DND-41 (cell line): ENCODE measurements at regions not wholly inside any gene's neighbourhood (a gene's known extent, or its start where the extent isn't known, plus 50 kb on each side); places are given as distances from the start of the nearest gene placed in this dataset.

Experiments
- ATAC-seq: fragments of 200-7000 bp; cut with Tn5 transposase; 3 replicates; pipeline ENCODE4 v1.9.1; 2021; ENCODE audit warnings: low read depth; ENCODE audit not compliant: insufficient read depth
- DNase-seq: peaks from one replicate; pipeline ENCODE4 v3.0.0-alpha.2; 2020
- H2AFZ ChIP-seq: 2 replicates; pipeline ENCODE4 v1.6.0; 2012; ENCODE audit warnings: low read depth, low read length
- H3K27ac ChIP-seq: 2 replicates; pipeline ENCODE4 v1.5.1; 2012; ENCODE audit warnings: low read length, inconsistent platforms
- H3K27me3 ChIP-seq: fragments of 200-600 bp; sonication (generic); 2 replicates; pipeline ENCODE4 v1.6.0; 2012; ENCODE audit warnings: low read length, mild to moderate bottlenecking, inconsistent platforms; ENCODE audit not compliant: insufficient read depth, poor library complexity
- H3K36me3 ChIP-seq: 2 replicates; pipeline ENCODE4 v1.5.1; 2012; ENCODE audit warnings: low read length, inconsistent platforms; ENCODE audit not compliant: insufficient read depth
- H3K4me1 ChIP-seq: 2 replicates; pipeline ENCODE4 v1.5.1; 2012; ENCODE audit warnings: mild to moderate bottlenecking, low read length; ENCODE audit not compliant: insufficient read depth
- H3K4me2 ChIP-seq: 2 replicates; pipeline ENCODE4 v1.6.0; 2012; ENCODE audit warnings: mild to moderate bottlenecking, moderate library complexity, low read length, inconsistent platforms; ENCODE audit not compliant: insufficient read depth
- H3K4me3 ChIP-seq, 2 experiments: fragments of 200-600 bp in 1 of 2; shearing (Covaris generic) in 1 of 2; 2 replicates each; pipeline ENCODE4 v1.5.1; 2012 to 2016; ENCODE audit warnings: inconsistent platforms in 2 of 2, low read length in 2 of 2, mild to moderate bottlenecking in 2 of 2, low read depth in 1 of 2, moderate library complexity in 1 of 2
- H3K79me2 ChIP-seq: 2 replicates; pipeline ENCODE4 v1.6.0; 2012; ENCODE audit warnings: low read length, inconsistent platforms; ENCODE audit not compliant: insufficient read depth
- H3K9ac ChIP-seq: 2 replicates; pipeline ENCODE4 v1.6.0; 2012; ENCODE audit warnings: low read depth, mild to moderate bottlenecking, inconsistent platforms, low read length, moderate library complexity
- H3K9me3 ChIP-seq: 2 replicates; pipeline ENCODE4 v1.5.1; 2012; ENCODE audit warnings: low read length, moderate library complexity, mild to moderate bottlenecking, inconsistent platforms; ENCODE audit not compliant: insufficient read depth, severe bottlenecking
- H4K20me1 ChIP-seq: 2 replicates; pipeline ENCODE4 v1.6.0; 2012; ENCODE audit warnings: low read length; ENCODE audit not compliant: insufficient read depth
- EZH2 ChIP-seq: IDR thresholded peaks from 3 replicates; pipeline ENCODE4 v1.6.1; 2012; ENCODE audit warnings: borderline replicate concordance, low read depth, mild to moderate bottlenecking, moderate library complexity, low read length, inconsistent platforms; ENCODE audit not compliant: severe bottlenecking
- TF ChIP-seq, protein P1 (sequence below): IDR thresholded peaks from 2 replicates; pipeline ENCODE4 v1.5.1; 2012; ENCODE audit warnings: borderline replicate concordance, low read length, moderate library complexity, mild to moderate bottlenecking; ENCODE audit not compliant: poor library complexity, severe bottlenecking; ENCODE audit errors: extremely low read depth

DNA sequence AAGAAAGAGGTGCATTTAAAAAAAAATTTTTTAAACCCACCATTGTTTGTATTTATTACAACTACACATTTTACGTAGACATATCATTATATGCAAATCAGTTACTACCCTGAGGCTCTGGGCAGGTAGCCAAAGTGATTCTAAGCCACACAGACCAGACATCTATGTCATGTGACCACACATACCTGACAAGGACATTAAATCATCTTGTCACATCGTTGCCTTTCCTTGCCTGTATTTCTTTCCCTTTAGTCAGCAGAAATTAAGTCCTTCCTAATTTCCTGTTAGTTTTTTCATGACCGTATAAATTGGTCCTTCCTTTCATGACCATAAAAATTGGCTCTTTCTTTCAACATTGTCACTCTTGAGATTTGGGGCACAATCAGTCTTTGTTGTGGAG, 134.2 kb upstream of the MARCHF11 start:
- Histone ChIP-seq H3K4me3 (no peak overlapping the region), H3K4me1 (no peaks in the 10 kb centered on the region), H2AFZ (no peak overlapping the region), H3K4me2 (no peak overlapping the region), H3K9ac (no peak overlapping the region), H4K20me1 (no peaks in the 10 kb centered on the region), H3K9me3 (no peaks in the 10 kb centered on the region), H3K27me3 (no peaks in the 10 kb centered on the region), H3K27ac (no peak overlapping the region), H3K79me2 (no peaks in the 10 kb centered on the region), H3K36me3 (no peaks in the 10 kb centered on the region)
- DNase-seq (no peak), ATAC-seq (no peak)
- TF ChIP-seq, protein P1, sequence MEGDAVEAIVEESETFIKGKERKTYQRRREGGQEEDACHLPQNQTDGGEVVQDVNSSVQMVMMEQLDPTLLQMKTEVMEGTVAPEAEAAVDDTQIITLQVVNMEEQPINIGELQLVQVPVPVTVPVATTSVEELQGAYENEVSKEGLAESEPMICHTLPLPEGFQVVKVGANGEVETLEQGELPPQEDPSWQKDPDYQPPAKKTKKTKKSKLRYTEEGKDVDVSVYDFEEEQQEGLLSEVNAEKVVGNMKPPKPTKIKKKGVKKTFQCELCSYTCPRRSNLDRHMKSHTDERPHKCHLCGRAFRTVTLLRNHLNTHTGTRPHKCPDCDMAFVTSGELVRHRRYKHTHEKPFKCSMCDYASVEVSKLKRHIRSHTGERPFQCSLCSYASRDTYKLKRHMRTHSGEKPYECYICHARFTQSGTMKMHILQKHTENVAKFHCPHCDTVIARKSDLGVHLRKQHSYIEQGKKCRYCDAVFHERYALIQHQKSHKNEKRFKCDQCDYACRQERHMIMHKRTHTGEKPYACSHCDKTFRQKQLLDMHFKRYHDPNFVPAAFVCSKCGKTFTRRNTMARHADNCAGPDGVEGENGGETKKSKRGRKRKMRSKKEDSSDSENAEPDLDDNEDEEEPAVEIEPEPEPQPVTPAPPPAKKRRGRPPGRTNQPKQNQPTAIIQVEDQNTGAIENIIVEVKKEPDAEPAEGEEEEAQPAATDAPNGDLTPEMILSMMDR = no peak
- no peak for TF ChIP-seq EZH2

DNA sequence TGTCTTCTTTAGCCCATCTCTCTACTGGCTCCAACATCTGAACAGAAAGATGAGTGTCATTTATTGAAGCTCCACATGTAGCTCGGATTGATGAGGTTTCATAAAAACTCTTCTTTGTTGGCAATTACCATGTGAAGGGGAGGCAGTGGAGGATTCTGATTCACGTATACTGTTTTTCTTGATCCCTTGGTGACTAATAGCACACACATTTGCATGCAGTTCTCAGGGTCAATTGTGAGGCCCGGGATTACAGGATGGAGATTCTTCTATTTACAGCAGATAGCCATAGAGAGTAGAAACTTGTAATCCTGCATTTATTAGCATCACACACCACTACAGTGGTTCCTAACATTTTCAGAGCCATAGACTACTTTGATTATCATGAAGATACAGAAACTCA, 133.2 kb upstream of the MARCHF11 start:
- H3K9me3 ChIP-seq = no peaks in the 10 kb centered on the region
- ATAC-seq (no peak), DNase-seq (no peak)
- no peaks in the 10 kb centered on the region for H3K27me3 ChIP-seq
- no peak overlapping the region for H3K27ac ChIP-seq
- H4K20me1 ChIP-seq = no peaks in the 10 kb centered on the region
- TF ChIP-seq, protein P1 = no peak
- no peak for TF ChIP-seq EZH2
- H2AFZ ChIP-seq = no peak overlapping the region
- no peaks in the 10 kb centered on the region for H3K79me2 ChIP-seq
- H3K9ac ChIP-seq = no peak overlapping the region
- H3K4me3 ChIP-seq = no peak overlapping the region
- no peaks in the 10 kb centered on the region for H3K4me1 ChIP-seq
- no peaks in the 10 kb centered on the region for H3K36me3 ChIP-seq
- no peak overlapping the region for H3K4me2 ChIP-seq

DNA sequence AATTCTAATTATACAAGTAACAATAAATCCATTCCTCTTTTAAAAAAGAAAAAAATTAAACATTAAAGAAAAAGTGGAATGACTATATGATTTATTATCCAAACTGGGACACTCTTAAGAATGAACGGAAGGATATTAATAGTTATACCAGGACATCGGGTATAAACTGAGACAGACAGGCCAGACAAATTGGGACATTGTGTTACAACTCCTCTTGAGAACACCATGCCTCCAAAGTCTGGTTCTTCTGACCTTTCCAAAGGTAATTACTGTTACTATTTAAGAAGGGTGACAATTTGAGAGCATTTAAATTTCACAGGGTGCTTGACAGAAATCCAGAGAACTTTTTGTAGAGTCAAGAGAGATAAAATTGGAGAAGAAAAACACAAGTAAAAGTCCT, 132.1 kb upstream of the MARCHF11 start:
- Histone ChIP-seq H3K4me1 (no peaks in the 10 kb centered on the region), H3K27ac (no peak overlapping the region), H3K36me3 (no peaks in the 10 kb centered on the region), H3K4me2 (no peak overlapping the region), H3K9ac (no peak overlapping the region), H4K20me1 (no peaks in the 10 kb centered on the region), H3K9me3 (no peaks in the 10 kb centered on the region), H3K79me2 (no peaks in the 10 kb centered on the region), H3K27me3 (no peaks in the 10 kb centered on the region), H2AFZ (no peak overlapping the region), H3K4me3 (no peak overlapping the region)
- ATAC-seq = no peak
- DNase-seq = no peak
- TF ChIP-seq EZH2 = no peak
- TF ChIP-seq, protein P1 = no peak

DNA sequence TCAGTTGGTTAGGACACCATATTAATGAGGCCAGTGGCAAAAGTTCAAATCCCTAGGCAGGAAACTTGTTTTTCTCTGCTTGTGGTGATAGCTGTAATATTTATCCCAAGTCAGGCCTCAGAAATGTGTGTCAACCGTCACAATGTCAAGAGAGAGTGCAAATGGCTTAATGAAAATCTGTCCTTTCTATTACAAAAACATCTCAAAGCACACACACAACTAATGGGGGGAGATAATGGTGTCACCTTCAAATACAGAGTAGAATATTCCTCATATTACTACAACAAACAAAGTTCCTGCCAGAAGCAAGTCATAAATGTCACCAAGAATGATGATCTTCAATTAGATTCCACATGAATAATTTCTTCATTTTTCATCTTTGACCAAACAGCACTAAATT, 127.2 kb upstream of the MARCHF11 start:
- H3K27ac ChIP-seq = no peak overlapping the region
- H3K9ac ChIP-seq = no peak overlapping the region
- H3K4me3 ChIP-seq = no peak overlapping the region
- H3K27me3 ChIP-seq = no peaks in the 10 kb centered on the region
- H2AFZ ChIP-seq = no peak overlapping the region
- no peaks in the 10 kb centered on the region for H3K4me1 ChIP-seq
- H3K36me3 ChIP-seq = no peaks in the 10 kb centered on the region
- no peaks in the 10 kb centered on the region for H3K9me3 ChIP-seq
- H3K4me2 ChIP-seq = no peak overlapping the region
- ATAC-seq (no peak), DNase-seq (no peak)
- H4K20me1 ChIP-seq = no peaks in the 10 kb centered on the region
- TF ChIP-seq EZH2 = no peak
- TF ChIP-seq, protein P1 = no peak
- H3K79me2 ChIP-seq = no peaks in the 10 kb centered on the region
